Glomerular endothelial cell (primary cell): ENCODE measurements at regions not wholly inside any gene's neighbourhood (a gene's known extent, or its start where the extent isn't known, plus 50 kb on each side); places are given as distances from the start of the nearest gene placed in this dataset.

Experiments
- DNase-seq: peaks from one replicate; pipeline ENCODE4 v3.0.0-alpha.2; 2011; ENCODE audit warnings: low read depth, low spot score; ENCODE audit errors: extremely low read depth

DNA sequence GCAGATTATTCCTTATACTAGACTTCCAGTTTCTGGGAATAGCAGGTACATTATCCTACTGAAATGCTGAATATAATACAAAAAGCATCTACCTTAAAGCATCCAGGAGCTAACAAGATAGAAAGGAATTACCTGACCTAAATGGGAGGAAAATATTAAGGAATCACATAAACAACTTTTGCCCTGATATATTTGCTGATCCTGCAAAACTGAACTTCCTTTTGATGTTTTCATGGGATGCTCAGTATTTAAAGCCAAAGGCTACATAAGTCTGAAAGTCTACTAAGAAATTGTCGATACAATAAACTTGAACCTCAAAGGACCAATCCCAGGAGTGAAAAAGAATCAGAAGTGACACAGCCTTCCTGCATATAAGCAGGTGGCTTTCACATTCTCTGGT lies 85.6 kb upstream of the C1orf21 start:
- no peak for DNase-seq

DNA sequence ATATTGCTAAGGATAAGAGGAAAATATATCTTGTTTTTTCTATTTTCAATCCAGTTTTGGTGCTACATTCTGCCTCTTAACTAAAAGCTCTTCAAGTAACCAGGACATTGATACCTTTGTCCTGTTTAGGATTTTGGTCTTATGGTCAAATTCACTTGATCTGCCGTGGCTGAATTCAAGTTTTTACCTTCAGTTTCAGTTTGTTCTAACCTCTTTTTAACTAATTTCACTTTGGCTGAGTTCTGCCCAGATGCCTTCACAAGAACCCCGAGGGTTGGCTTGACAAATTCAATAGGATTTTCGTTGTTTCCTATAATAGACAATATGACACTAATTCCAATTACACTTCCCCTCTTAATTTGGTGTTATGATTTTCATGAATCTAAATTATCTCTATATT lies 84.5 kb upstream of the C1orf21 start:
- no peak for DNase-seq

DNA sequence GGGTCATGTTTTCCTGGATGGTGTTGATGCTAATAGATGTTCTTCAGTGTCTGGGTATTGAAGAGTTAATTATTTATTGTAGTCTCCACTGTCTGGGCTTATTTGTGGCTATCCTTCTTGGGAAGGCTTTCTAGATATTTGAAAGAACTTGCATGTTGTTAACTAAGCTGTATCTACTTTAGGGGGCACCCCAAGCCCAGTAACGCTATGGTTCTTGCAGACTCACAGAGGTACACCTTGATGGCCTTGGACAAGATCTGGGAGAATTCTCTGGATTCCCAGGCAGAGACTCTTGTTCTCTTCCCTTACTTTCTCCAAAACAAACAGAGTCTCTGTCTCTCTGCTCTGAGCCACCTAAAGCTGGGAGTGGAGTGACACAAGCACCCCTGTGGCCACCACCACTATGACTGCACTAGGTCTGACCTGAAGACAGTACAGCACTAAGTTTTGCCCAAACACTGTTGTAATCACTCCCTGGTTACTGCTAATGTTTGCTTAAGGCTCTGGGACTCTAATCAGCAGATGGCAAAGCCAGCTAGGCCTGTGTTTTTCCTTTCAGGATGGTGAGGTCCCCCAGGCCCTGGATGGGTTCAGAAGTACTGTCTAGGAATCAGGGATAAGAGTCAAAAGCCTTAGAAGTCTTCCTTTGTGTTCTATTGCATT lies 76.5 kb upstream of the C1orf21 start:
- DNase-seq, result no peak

DNA sequence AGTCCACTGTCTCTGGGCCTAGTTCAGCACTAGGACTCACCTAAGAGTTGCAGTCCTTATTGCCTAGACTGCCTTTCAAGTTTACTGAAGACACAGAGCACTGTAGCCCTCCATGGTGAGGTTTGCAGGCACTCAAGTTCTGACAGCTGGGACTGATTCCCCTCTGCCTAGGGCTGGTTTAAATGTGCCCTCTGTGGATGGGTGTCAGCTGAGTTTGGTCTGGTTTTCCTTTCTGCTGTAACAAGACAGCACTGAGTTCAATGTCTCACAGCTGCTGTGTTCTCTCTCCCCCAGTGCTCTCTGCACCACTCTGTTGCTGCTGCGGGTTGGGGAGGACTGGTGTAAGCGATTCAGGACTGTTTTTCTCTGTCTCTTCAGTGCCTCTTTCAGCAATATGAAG lies 75.2 kb upstream of the C1orf21 start:
- DNase-seq, result no peak

DNA sequence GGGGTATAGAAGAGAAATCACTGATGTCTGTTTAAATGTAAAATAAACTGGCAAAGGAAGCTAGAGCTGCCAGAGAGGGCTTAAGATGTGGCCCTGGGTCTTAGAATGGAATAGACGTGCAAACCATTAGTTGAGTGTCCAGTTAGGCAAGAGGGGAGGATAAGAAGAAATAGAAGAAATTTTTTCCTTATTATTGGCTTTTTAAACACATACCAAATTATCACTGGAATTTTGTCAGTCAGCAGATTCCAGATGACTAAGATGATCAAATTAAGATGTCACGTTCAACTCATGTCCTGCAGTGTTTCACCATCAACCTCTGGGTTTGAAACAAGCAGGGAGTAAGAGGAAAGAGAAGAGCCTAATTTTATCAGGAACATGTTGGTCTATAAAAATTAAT lies 71.6 kb upstream of the C1orf21 start:
- no peak for DNase-seq

DNA sequence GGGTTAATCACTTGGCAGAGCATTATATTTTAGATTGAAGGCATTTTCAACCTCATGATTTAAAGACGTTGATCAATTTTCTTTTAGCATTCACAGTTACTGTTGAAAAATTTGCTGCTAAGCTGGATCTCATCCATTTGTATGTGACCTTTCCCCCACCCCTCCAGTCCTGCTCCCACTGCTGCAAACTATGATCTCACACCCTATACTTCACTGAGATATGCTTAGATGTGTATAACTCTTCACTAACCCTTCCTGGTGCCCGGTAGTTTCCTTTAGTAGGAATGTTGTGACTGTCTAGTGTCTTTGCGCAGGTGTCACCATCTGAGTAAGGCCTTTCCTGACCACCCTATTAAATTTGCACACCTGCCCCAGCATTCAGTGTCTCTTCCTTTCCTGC lies 67.0 kb upstream of the C1orf21 start:
- DNase-seq, result no peak

DNA sequence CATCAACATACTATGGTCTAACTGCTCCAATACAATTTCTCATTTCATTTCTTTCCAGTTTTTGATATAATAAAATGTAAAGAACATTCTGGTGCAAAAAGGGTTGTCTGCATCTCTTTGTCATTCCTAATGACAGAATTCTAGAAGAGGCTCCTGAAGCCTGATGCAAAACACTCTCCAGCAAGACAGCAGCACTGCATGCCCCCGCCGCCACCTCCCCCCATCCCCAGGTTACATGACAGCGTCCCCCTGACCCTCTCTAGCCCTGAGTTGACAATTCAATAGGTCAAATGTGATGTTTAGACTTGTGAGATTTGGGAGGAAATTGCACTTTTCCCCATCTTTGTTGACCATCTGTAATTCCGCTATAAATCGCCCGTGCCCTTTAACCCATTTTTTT lies 64.6 kb upstream of the C1orf21 start:
- no peak for DNase-seq

DNA sequence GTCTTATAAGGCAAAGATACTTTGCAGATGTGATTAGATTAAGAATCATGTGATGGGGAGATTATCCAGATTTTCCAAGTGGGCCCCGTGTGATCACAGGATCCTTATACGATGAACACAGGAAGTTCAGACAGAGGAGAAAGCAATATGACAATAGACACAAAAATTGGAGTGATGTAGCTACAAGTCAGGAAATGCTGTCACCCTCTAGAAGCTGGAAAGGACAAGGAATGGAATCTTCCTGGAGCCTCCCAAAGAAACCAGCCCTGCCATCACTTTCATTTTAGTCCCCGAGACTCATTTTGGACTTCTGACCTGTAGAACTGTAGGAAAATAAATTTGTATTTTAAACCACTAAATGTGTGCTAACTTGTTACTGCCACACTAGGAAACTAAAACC lies 61.9 kb upstream of the C1orf21 start:
- no peak for DNase-seq

DNA sequence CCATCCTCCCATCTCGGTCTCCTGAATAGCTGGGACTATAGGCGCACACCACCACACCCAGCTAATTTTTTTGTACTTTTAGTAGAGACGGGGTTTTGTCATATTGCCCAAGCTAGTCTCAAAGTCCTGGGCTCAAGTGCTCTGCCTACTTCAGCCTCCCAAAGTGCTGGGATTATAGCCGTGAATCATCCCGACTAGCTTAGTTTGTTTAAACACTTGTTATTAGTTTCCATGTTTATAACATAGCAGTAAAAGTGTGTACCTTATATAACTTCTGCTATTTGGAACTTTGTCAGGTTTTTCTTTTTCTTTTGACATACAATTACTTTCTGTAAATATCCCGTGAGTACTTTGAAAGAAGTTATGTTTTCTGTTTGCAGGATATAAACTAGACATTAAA lies 60.6 kb upstream of the C1orf21 start:
- DNase-seq, result no peak

DNA sequence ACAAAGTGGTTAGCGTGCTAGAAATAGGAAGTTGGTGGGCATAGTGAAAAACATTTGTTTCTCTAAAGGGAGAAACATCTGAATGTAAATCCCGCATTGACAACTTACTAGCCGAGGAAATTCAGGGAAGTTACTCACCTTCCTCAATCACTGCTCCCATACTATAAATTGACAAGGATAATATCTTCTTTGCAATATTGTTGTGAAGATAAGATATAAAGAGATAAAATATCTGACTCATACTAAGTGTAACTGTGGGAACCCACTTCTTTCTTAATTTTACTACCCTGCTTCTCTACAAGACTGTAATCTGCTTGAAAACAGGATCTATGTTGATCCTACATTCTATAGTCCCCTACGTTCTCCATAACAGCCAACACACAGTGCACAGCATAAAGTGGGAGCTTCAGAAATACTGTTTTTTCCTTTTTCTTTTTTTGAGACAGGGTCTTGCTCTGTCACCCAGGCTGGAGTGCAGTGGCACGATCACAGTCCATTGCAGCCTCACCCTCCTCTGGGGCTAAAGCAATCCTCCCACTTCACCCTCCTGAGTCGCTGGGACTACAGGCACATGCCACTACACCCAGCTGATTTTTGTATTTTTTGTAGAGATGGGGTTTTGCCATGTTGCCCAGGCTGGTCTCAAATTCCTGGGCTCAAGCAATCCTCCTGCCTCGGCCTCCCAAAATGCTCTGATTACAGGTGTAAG lies 57.4 kb upstream of the C1orf21 start:
- DNase-seq, result peak; percentile 27

DNA sequence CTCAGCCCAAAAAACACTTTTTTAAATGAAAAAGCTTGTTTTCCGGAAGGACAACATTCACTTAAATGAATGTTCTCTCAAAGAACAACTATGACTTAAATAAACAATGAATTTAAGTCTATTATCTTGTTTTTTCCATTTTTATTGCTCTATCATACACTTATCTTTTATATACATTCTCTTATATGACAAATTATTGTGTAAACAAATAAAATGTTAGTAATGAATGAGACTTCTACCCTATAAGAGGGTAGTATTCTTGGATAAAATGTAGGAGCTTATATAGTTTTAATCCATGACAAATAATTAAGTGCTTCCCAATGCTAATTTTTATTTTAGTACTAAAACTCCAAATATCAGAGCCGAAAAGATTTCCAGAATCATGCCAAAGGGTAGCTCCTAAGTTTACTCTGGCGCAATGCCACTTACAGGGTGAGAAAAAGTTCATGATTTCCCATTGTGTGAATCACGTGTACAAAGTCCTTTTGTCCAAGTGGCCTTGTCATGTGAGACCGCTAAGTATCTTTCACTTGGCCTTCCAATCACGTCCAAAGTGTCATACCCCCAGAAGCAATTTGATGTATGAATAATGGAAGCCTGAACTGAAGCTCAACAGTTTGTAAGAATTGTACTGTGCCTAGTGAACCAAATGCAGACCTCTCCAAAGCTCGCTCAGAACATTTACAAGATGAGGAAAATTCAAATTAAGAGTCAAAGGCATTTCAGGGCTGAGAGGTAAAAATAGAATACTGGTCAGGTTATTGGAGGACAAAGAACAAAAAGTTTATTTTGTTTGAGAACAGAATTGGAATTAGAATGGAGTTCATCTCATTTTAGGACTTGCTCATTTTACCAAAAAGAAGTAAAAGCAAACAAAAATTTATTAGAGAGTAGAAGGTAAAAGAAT lies 56.6 kb upstream of the C1orf21 start:
- peak; percentile 84 for DNase-seq

DNA sequence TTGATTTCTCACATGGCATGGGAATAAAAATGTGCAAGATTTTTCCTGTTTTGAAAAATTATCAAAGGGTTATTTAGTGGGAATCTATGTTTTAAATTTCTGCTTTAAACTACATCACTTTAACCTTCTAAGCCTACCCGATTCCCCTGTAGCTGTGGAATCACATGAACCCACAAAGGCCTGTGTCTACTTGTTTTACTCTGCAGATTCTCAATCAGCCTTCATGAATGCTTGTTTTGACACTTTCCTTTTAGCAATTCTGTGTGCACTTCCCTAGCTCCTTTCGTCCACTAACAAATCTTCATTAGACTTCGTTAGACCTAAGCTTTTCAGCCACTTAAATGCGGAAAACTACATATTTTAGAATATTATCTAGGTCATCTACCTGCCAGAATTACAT lies 56.0 kb upstream of the C1orf21 start:
- DNase-seq, result no peak
